Fibroblast of pulmonary artery (primary cell): ENCODE measurements at regions not wholly inside any gene's neighbourhood (a gene's known extent, or its start where the extent isn't known, plus 50 kb on each side); places are given as distances from the start of the nearest gene placed in this dataset.

Experiments used
- DNase-seq: peaks from one replicate; pipeline ENCODE4 v3.0.0-alpha.2; 2010; ENCODE audit warnings: low read depth
- H3K4me3 ChIP-seq: replicated peaks from 2 replicates; pipeline ENCODE4 v1.5.1; 2011; ENCODE audit warnings: low read depth, mild to moderate bottlenecking, control low read depth, low read length, moderate library complexity
- CTCF ChIP-seq: IDR thresholded peaks from 2 replicates; pipeline ENCODE4 v1.5.1; 2011; ENCODE audit warnings: mild to moderate bottlenecking, control low read depth, low read length, inconsistent platforms; ENCODE audit errors: missing control alignments

- H3K4me3 ChIP-seq, result no peak overlapping the region
- no peak for DNase-seq
- no peak for TF ChIP-seq CTCF
These were observed 120.5 kb upstream of the MAST4 start for GRCh38 chr5:66475731-66476130.

- no peak for TF ChIP-seq CTCF
- no peak overlapping the region for H3K4me3 ChIP-seq
- DNase-seq, result peak; percentile 52
These were observed 118.6 kb upstream of the MAST4 start for GRCh38 chr5:66477596-66477995.

- no peak overlapping the region for H3K4me3 ChIP-seq
- no peak for DNase-seq
- TF ChIP-seq CTCF, result peak; percentile 10
These were observed 101.8 kb upstream of the MAST4 start for GRCh38 chr5:66494437-66494836.

- TF ChIP-seq CTCF, result peak; percentile 61
- no peak overlapping the region for H3K4me3 ChIP-seq
- DNase-seq, result peak; percentile 60
These were observed 97.4 kb upstream of the MAST4 start for GRCh38 chr5:66498791-66499207.

GRCh38 chr5:66503203-66503789 lies 92.9 kb upstream of the MAST4 start:
- no peak for DNase-seq
- TF ChIP-seq CTCF, result no peak
- H3K4me3 ChIP-seq, result no peak overlapping the region

GRCh38 chr5:66507106-66507505 lies 89.1 kb upstream of the MAST4 start:
- DNase-seq, result no peak
- TF ChIP-seq CTCF, result no peak
- H3K4me3 ChIP-seq, result no peak overlapping the region

GRCh38 chr5:66511491-66511890 lies 84.7 kb upstream of the MAST4 start:
- peak; percentile 31 for DNase-seq
- TF ChIP-seq CTCF, result no peak
- H3K4me3 ChIP-seq, result no peak overlapping the region
